Calu3 (cell line): ENCODE measurements at regions not wholly inside any gene's neighbourhood (a gene's known extent, or its start where the extent isn't known, plus 50 kb on each side); places are given as distances from the start of the nearest gene placed in this dataset.

ENCODE experiments used
- BruUV-seq: library from RNA; stranded (reverse); fragments of 400-500 nt; replicated peaks from 2 replicates; lab custom pipeline; 2021; lab: Mats Ljungman, UMichigan
- CTCF ChIA-PET: fragments of 300-600 bp; sonication (Branson Sonifier 250); formaldehyde crosslinking; loops from one replicate; lab custom pipeline; 2022; ENCODE audit warnings: antibody characterized with exemption; lab: Charles Lee
- DNase-seq: peaks from one replicate; pipeline ENCODE4 v3.0.0; 2022
- H3K27ac Mint-ChIP-seq: one replicate; pipeline ENCODE4 v1.8.0; 2022; ENCODE audit warnings: mixed read lengths; ENCODE audit not compliant: unreplicated experiment
- H3K27me3 Mint-ChIP-seq: one replicate; pipeline ENCODE4 v1.8.0; 2022; ENCODE audit warnings: mixed read lengths; ENCODE audit not compliant: unreplicated experiment
- H3K36me3 Mint-ChIP-seq: one replicate; pipeline ENCODE4 v1.8.0; 2022; ENCODE audit warnings: mild to moderate bottlenecking, moderate library complexity, mixed read lengths; ENCODE audit not compliant: insufficient read depth, unreplicated experiment
- H3K4me1 Mint-ChIP-seq: one replicate; pipeline ENCODE4 v1.8.0; 2022; ENCODE audit warnings: mild to moderate bottlenecking, low read depth, mixed read lengths; ENCODE audit not compliant: unreplicated experiment
- H3K4me3 Mint-ChIP-seq: one replicate; pipeline ENCODE4 v1.8.0; 2022; ENCODE audit warnings: mild to moderate bottlenecking, low read depth, moderate library complexity, mixed read lengths; ENCODE audit not compliant: unreplicated experiment
- H3K9me3 Mint-ChIP-seq: one replicate; pipeline ENCODE4 v1.8.0; 2022; ENCODE audit warnings: low read depth, mixed read lengths; ENCODE audit not compliant: unreplicated experiment
- intact Hi-C: fragments of 100-400 bp; cut with micrococcal nuclease; formaldehyde crosslinking; loops from one replicate; pipeline ENCODE4 v1.10.0; 2022; ENCODE audit not compliant: unreplicated experiment
- TF ChIP-seq, protein P1 (sequence below): fragments of 200-600 bp; IDR thresholded peaks from one replicate; pipeline ENCODE4 v1.8.0; 2022; ENCODE audit warnings: antibody characterized with exemption; ENCODE audit not compliant: unreplicated experiment

DNA sequence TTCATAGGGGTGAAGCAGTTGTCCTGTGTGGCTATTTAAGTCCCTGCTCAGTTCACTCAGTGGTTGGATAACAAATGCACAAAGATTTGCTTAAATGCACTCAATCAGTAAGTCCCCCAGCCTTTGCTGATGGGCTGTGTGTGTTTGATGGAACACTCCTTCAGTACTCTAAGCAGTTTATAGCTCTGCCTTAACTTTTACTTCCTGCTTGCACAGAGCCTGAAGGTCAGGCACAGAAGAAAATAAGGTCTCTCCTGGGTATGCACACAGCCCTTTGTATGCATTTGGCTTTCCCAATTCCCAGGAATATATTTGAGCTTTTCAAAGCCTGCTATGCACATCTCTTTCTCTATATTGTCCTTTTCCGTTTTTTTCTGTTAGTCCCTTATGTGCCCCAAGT, 208.7 kb upstream of the STK17B start:
- intact Hi-C loops, result no loop called here
- CTCF ChIA-PET, result no interaction called here

DNA sequence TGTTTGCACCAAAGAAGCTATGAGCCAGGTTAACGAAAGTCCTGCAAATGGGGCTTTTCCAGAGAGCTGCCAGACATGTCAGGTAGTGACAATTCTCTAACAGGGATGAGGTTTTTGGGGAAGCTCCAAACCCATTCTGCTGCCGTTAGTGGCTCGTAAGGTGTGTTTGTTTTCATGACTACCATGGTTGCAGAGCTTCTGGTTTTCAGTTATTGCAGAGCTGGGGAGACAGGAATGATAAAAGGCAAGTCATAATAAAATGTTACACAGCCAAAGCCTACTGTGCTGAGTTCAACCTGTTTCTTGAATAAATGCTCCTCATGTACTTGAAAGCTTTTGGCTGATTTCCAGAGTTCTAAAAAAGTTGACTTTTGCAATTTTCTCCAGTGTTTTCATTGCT, 209.2 kb upstream of the STK17B start:
- no peaks in the 10 kb centered on the region for H3K4me1 Mint-ChIP-seq
- H3K4me3 Mint-ChIP-seq, result no peak overlapping the region
- no peak for DNase-seq
- no peaks in the 10 kb centered on the region for H3K27me3 Mint-ChIP-seq
- H3K27ac Mint-ChIP-seq, result no peak overlapping the region
- intact Hi-C loops, result no loop called here
- no peaks in the 10 kb centered on the region for H3K9me3 Mint-ChIP-seq
- BruUV-seq, result no TSS peak
- CTCF ChIA-PET, result no interaction called here
- TF ChIP-seq, protein P1, sequence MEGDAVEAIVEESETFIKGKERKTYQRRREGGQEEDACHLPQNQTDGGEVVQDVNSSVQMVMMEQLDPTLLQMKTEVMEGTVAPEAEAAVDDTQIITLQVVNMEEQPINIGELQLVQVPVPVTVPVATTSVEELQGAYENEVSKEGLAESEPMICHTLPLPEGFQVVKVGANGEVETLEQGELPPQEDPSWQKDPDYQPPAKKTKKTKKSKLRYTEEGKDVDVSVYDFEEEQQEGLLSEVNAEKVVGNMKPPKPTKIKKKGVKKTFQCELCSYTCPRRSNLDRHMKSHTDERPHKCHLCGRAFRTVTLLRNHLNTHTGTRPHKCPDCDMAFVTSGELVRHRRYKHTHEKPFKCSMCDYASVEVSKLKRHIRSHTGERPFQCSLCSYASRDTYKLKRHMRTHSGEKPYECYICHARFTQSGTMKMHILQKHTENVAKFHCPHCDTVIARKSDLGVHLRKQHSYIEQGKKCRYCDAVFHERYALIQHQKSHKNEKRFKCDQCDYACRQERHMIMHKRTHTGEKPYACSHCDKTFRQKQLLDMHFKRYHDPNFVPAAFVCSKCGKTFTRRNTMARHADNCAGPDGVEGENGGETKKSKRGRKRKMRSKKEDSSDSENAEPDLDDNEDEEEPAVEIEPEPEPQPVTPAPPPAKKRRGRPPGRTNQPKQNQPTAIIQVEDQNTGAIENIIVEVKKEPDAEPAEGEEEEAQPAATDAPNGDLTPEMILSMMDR, result no peak
- H3K36me3 Mint-ChIP-seq, result no peaks in the 10 kb centered on the region

More for the DNA sequence above, 208.7 kb upstream of the STK17B start:
- H3K4me1 Mint-ChIP-seq, result no peaks in the 10 kb centered on the region
- H3K9me3 Mint-ChIP-seq, result no peaks in the 10 kb centered on the region
- no peak overlapping the region for H3K27ac Mint-ChIP-seq
- no TSS peak for BruUV-seq
- H3K27me3 Mint-ChIP-seq, result no peaks in the 10 kb centered on the region
- no peak for DNase-seq
- no peaks in the 10 kb centered on the region for H3K36me3 Mint-ChIP-seq
- H3K4me3 Mint-ChIP-seq, result no peak overlapping the region
- TF ChIP-seq, protein P1, result no peak

DNA sequence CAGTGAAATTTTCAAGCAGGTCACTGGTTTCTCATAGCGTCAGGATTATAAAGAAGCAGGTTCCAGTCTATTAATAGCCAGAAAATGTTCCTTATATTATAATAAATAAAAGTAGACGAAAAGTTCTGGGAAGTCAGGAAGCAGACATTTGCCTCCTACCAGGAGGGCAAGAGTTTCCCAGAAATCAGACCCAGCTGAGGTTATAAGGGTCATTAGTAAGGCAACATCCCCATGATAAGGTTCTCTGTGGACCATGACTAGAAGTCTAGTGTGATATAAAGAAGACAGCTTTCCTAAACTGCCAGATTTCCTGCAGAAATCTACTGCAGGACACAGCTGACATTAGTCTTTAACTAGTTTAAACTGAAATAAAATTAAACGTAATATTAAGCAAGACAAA, 210.1 kb upstream of the STK17B start:
- Mint-ChIP-seq H3K27ac (no peak overlapping the region), H3K36me3 (no peaks in the 10 kb centered on the region), H3K4me3 (no peak overlapping the region), H3K27me3 (no peaks in the 10 kb centered on the region), H3K4me1 (no peaks in the 10 kb centered on the region), H3K9me3 (no peaks in the 10 kb centered on the region)
- TF ChIP-seq, protein P1, result no peak
- intact Hi-C loops, result no loop called here
- CTCF ChIA-PET, result no interaction called here
- BruUV-seq, result no TSS peak
- no peak for DNase-seq

DNA sequence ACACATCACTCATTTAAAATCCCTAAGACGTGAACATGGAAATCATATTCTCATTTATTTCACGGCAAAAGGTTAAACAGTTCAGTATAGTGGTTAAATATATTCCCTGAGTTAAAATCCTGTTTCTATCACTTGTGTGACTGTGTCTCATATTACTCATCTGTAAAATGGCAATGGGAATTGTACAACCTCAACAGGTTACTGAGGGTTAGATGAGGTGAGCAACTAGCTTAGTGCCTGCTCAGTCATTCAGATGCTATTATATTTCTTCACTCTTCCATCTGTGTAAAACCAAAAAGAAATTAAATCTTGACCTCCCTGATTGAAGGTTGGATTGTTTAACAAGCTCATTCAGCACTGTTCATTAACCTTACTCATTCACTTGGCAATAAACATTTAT, 212.4 kb upstream of the STK17B start:
- Mint-ChIP-seq H3K4me1 (no peaks in the 10 kb centered on the region), H3K36me3 (no peaks in the 10 kb centered on the region), H3K27ac (no peak overlapping the region), H3K4me3 (no peak overlapping the region), H3K27me3 (no peaks in the 10 kb centered on the region), H3K9me3 (no peaks in the 10 kb centered on the region)
- intact Hi-C loops, result no loop called here
- TF ChIP-seq, protein P1, result no peak
- DNase-seq, result no peak
- CTCF ChIA-PET, result no interaction called here
- BruUV-seq, result no TSS peak

DNA sequence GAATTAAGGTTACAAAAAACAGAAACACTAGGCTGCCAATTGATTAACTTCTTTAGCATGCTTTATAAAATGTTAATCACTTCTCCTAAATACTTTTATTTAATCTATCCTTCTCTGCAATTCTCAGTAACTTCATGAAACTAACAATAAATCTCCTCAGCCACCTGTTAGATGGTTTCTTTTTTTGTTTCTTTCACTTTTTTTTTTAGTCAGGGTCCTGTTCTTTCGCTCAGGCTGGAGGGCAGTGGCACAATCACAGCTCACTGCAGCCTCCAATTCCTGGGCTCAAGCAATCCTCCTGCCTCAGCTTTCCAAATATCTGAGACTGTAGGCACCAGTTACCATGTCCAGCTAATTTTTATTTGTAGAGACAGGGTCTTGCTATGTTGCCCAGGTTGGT, 213.4 kb upstream of the STK17B start:
- CTCF ChIA-PET, result no interaction called here
- H3K4me1 Mint-ChIP-seq, result no peaks in the 10 kb centered on the region
- H3K27ac Mint-ChIP-seq, result no peak overlapping the region
- no peaks in the 10 kb centered on the region for H3K9me3 Mint-ChIP-seq
- TF ChIP-seq, protein P1, result no peak
- no peaks in the 10 kb centered on the region for H3K27me3 Mint-ChIP-seq
- BruUV-seq, result no TSS peak
- intact Hi-C loops, result no loop called here
- no peak overlapping the region for H3K4me3 Mint-ChIP-seq
- DNase-seq, result no peak
- H3K36me3 Mint-ChIP-seq, result no peaks in the 10 kb centered on the region
